ENCODE measurements at regions not wholly inside any gene's neighbourhood (a gene's known extent, or its start where the extent isn't known, plus 50 kb on each side); places are given as distances from the start of the nearest gene placed in this dataset.

DNA sequence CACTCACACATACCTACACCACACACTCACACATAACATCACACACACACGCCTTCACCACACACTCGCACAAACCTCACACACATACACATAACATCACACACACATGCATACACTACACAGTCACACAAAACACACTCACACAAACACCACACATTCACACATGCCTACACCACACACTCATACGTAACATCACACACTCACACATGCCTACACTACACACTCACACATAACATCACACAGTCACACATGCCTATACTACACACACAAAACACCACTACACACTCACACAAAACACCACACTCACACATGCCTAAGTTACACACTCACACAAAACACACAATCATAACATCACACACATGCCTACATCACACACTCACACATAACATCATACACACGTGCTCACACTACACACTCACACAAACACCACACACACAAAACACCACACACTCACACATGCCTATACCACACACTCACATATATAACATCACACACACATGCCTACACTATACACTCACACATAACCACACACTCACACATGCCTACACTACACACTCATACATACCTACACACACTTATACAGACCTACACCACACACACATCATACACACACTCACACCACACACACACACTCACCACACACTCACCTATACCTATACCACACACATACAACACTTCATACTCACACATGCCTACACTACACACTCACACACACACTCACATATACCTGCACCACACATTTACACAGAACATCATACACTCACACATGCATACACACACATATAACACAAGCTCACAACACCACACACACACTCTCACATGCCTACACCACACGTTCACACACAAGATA is 383.5 kb downstream of the C6orf118 start:
- H3K9me3 ChIP-seq (replicated peaks), result no peaks in the 10 kb centered on the region
- no peak for TF ChIP-seq CTCF (IDR thresholded peaks at IDR 0.05; ENCODE audit: borderline replicate concordance)
- no peak for DNase-seq
- intact Hi-C loops (cut with micrococcal nuclease), result no loop called here
- no peaks in the 10 kb centered on the region for H3K36me3 ChIP-seq
- no peaks in the 10 kb centered on the region for H3K27me3 ChIP-seq (ENCODE audit: low read depth)
- H3K4me1 ChIP-seq, result peaks cover 10% of the 10 kb centered on the region
- H3K27ac ChIP-seq (replicated peaks), result no peak overlapping the region
- H3K4me3 ChIP-seq, result no peak overlapping the region

GRCh38 chr6:164924674-164925073 is 384.7 kb downstream of the C6orf118 start:
- no peak overlapping the region for H3K4me3 ChIP-seq
- intact Hi-C loops (cut with micrococcal nuclease), result no loop called here
- no peaks in the 10 kb centered on the region for H3K36me3 ChIP-seq
- TF ChIP-seq CTCF (IDR thresholded peaks at IDR 0.05; ENCODE audit: borderline replicate concordance), result no peak
- H3K27me3 ChIP-seq (ENCODE audit: low read depth), result no peaks in the 10 kb centered on the region
- H3K27ac ChIP-seq (replicated peaks), result no peak overlapping the region
- no peak for DNase-seq
- H3K4me1 ChIP-seq, result peaks cover 10% of the 10 kb centered on the region
- H3K9me3 ChIP-seq (replicated peaks), result no peaks in the 10 kb centered on the region

DNA sequence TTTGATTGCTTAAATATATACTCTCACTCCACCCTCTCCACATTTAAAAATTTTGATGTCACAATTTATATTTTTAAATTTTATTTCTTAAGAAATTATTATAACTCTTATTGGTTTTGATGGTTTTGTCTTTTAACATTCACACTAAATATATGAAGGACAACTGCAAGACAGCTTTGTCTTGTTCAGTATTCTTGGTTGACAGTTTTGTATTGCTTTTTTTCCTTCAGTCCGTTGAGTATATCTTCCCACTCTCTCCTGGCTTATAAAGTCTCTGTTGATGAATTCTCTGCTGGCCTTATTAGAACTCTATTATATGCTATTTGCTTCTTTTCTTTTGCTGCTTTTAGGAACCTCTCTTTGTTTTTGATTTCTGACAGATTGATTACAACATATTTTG is 392.2 kb downstream of the C6orf118 start:
- Histone ChIP-seq H3K27me3 (ENCODE audit: low read depth) (no peaks in the 10 kb centered on the region), H3K4me1 (peaks cover 3% of the 10 kb centered on the region), H3K4me3 (no peak overlapping the region), H3K9me3 (replicated peaks) (peaks cover 26% of the 10 kb centered on the region), H3K27ac (replicated peaks) (no peak overlapping the region), H3K36me3 (no peaks in the 10 kb centered on the region)
- no peak for DNase-seq
- intact Hi-C loops (cut with micrococcal nuclease), result no loop called here
- TF ChIP-seq CTCF (IDR thresholded peaks at IDR 0.05; ENCODE audit: borderline replicate concordance), result no peak

- H3K9me3 ChIP-seq (replicated peaks), result peaks cover 26% of the 10 kb centered on the region
- H3K4me1 ChIP-seq, result peaks cover 12% of the 10 kb centered on the region
- no peak overlapping the region for H3K4me3 ChIP-seq
- TF ChIP-seq CTCF (IDR thresholded peaks at IDR 0.05; ENCODE audit: borderline replicate concordance), result no peak
- H3K27ac ChIP-seq (replicated peaks), result no peak overlapping the region
- no peak for DNase-seq
- intact Hi-C loops (cut with micrococcal nuclease), result no loop called here
- no peaks in the 10 kb centered on the region for H3K27me3 ChIP-seq (ENCODE audit: low read depth)
- no peaks in the 10 kb centered on the region for H3K36me3 ChIP-seq
These were observed 393.3 kb downstream of the C6orf118 start for GRCh38 chr6:164916087-164916486.

- Histone ChIP-seq H3K9me3 (replicated peaks) (peaks cover 10% of the 10 kb centered on the region), H3K4me1 (peaks cover 16% of the 10 kb centered on the region), H3K27ac (replicated peaks) (no peak overlapping the region), H3K4me3 (peak overlapping the region; percentile 40), H3K36me3 (no peaks in the 10 kb centered on the region), H3K27me3 (ENCODE audit: low read depth) (no peaks in the 10 kb centered on the region)
- no peak for DNase-seq
- intact Hi-C loops (cut with micrococcal nuclease), result no loop called here
- TF ChIP-seq CTCF (IDR thresholded peaks at IDR 0.05; ENCODE audit: borderline replicate concordance), result peak; percentile 20
These were observed 397.4 kb downstream of the C6orf118 start for GRCh38 chr6:164911873-164912580.

Measured in left ventricle myocardium inferior (tissue), 1 donor.